ENCODE measurements at regions not wholly inside any gene's neighbourhood (a gene's known extent, or its start where the extent isn't known, plus 50 kb on each side); places are given as distances from the start of the nearest gene placed in this dataset.

- no peak for TF ChIP-seq CTCF (IDR thresholded peaks at IDR 0.05)
- no peak for TF ChIP-seq POLR2A (IDR thresholded peaks at IDR 0.05)
Observed at GRCh38 chr1:79929356-79929755, 922.8 kb upstream of the ADGRL4 start.

Data from adrenal gland (tissue), 5 donors.